ENCODE measurements at regions not wholly inside any gene's neighbourhood (a gene's known extent, or its start where the extent isn't known, plus 50 kb on each side); places are given as distances from the start of the nearest gene placed in this dataset.

- TF ChIP-seq CTCF (conservative IDR thresholded peaks at IDR 0.05; ENCODE audit: low read depth, low read length) (no peak), EZH2 (IDR thresholded peaks at IDR 0.05; ENCODE audit: low read length, unreplicated experiment) (no peak), EZH2phosphoT487 (IDR thresholded peaks at IDR 0.05; ENCODE audit: borderline replicate concordance, low read length) (no peak)
Observed at GRCh38 chr3:66823532-66823931, 174.6 kb upstream of the KBTBD8 start.
